AG04450 (cell line): ENCODE measurements at regions not wholly inside any gene's neighbourhood (a gene's known extent, or its start where the extent isn't known, plus 50 kb on each side); places are given as distances from the start of the nearest gene placed in this dataset.

ENCODE experiments used
- CTCF ChIA-PET: fragments of 300-600, 350-600 bp; formaldehyde crosslinking; extraction: SDS; loops from one replicate; lab custom pipeline; 2022; ENCODE audit warnings: antibody characterized with exemption, inconsistent platforms; lab: Charles Lee
- POLR2A ChIA-PET: fragments of 350-600 bp; formaldehyde crosslinking; extraction: SDS; loops from one replicate; lab custom pipeline; 2021; ENCODE audit warnings: antibody characterized with exemption, inconsistent platforms; lab: Yijun Ruan, JAX
- DNase-seq: peaks from one replicate; pipeline ENCODE4 v3.0.0-alpha.2; 2011; ENCODE audit warnings: low read depth, low spot score
- H3K27ac ChIP-seq: one replicate; pipeline ENCODE4 v1.5.1; 2012; ENCODE audit warnings: low read depth, low read length, control low read depth
- H3K27me3 ChIP-seq: one replicate; pipeline ENCODE4 v1.6.0; 2012; ENCODE audit warnings: low read length; ENCODE audit not compliant: control insufficient read depth, insufficient read depth
- H3K4me3 ChIP-seq: 2 replicates; pipeline ENCODE4 v1.5.1; 2011; ENCODE audit warnings: mild to moderate bottlenecking, low read depth, low read length, control low read depth
- H3K9me3 ChIP-seq: 2 replicates; pipeline ENCODE4 v1.5.1; 2012; ENCODE audit warnings: low read length; ENCODE audit not compliant: control insufficient read depth, insufficient read depth
- TF ChIP-seq, protein P1 (sequence below): IDR thresholded peaks from 2 replicates; pipeline ENCODE4 v1.5.1; 2011; ENCODE audit warnings: low read depth, low read length, control low read depth, inconsistent platforms

DNA sequence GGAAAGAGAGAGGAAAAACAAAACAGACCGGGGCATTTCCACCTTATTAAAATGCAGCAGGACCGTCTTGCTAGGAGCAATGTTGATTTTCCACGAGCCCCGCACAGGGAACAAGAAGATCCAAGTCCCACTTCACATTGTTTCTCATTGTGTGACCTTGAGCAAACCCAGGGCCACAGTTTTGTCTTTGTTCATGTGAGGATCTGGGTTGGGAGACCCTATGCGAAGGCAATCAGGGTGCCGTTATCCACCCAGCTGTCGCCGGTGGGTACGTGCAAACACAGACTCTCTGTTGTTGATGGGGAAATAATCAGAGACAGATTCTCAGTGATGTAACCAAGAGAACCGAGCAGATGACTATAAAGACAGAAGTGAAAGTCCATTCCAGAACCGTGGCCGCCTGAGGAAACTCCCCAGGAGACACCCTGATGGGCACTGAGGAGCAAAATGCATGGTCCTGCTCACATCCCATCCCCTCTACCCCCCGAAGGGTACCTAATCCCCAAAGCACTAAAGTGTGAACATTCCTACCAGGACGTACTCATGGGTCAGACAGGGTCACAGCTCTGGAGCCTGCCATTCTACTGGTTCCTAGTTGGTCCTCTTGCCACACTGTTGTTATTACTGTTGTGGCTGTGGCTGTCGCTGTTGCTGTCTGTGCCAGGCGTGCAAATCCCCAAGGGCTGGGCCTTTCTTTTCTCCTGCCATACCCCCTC is 102.7 kb upstream of the RBPJ start:
- Histone ChIP-seq H3K9me3 (peaks cover 9% of the 10 kb centered on the region; the same call in 1 of the 2 replicates), H3K27me3 (no peaks in the 10 kb centered on the region), H3K4me3 (no peak overlapping the region), H3K27ac (no peak overlapping the region)
- POLR2A ChIA-PET: no interaction called here
- no peak for DNase-seq
- CTCF ChIA-PET: no interaction called here
- TF ChIP-seq, protein P1, sequence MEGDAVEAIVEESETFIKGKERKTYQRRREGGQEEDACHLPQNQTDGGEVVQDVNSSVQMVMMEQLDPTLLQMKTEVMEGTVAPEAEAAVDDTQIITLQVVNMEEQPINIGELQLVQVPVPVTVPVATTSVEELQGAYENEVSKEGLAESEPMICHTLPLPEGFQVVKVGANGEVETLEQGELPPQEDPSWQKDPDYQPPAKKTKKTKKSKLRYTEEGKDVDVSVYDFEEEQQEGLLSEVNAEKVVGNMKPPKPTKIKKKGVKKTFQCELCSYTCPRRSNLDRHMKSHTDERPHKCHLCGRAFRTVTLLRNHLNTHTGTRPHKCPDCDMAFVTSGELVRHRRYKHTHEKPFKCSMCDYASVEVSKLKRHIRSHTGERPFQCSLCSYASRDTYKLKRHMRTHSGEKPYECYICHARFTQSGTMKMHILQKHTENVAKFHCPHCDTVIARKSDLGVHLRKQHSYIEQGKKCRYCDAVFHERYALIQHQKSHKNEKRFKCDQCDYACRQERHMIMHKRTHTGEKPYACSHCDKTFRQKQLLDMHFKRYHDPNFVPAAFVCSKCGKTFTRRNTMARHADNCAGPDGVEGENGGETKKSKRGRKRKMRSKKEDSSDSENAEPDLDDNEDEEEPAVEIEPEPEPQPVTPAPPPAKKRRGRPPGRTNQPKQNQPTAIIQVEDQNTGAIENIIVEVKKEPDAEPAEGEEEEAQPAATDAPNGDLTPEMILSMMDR: no peak

DNA sequence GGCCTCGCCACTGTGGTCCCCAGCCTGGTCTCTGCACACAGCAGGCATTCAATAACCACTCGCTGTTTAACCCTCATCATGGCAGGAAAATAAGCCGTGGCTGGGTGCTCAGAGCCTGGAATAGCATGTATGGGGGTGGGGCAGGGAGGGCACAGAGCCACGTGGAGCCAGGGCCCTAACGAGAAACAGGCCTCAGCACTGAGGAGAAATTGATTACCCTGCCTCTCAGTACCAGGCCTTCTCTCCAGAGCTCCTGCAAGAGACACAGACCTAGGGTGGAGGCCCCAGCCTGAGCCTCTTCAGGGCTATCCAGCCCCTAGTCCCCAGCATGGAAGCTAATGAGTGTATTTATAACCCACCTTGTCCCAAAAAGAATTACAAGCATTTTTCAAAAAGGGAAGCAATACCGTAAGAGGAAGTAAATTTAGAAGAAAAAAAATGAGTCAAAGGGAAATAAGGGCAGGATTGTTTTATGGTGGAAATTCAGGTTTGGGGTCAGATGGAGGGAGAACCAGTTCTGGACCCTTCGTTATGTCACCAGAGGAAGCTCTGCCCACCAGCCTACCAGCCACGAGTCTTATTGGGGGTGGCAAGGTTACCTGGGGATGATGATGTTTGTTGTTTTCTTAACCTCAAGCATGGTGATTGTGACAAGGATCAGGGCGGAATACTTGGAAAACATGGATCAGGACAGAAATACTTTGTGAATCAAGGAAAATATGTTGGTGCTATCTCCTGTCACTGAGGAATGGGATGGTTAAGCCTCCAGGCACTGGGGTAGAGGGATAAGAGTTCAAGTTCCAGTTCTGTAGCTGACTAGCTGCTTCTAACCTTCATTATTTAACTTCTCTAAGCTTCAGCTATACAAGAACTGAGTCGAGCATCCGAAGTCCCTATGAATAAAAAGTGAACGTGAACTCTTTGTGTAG is 101.9 kb upstream of the RBPJ start:
- no peak overlapping the region for H3K27ac ChIP-seq
- TF ChIP-seq, protein P1: no peak
- ChIA-PET POLR2A (no interaction called here), CTCF (no interaction called here)
- no peak overlapping the region for H3K4me3 ChIP-seq
- peaks cover 9% of the 10 kb centered on the region; the same call in 1 of the 2 replicates for H3K9me3 ChIP-seq
- H3K27me3 ChIP-seq: no peaks in the 10 kb centered on the region
- DNase-seq: no peak

DNA sequence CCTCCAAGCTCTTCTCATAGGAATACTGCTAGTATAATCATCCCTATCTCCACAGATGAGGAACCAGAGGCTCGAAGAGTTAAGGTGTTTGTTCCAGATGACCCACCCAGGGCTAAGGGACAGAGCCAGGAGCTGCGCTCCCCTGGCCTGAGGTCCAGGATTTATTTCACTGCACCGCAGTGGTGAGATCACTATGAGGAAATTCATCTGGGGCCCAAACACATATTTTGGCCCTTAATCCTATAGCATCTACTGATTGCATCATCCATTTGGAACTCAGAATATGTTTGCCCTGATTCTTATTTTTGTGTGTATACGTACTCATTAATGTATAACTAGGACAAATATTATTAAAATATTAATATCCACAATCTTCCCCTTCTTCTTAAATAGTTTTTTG is 100.1 kb upstream of the RBPJ start:
- CTCF ChIA-PET: interaction anchor here (0.6 kb wide), 1 partner anchor 110 kb away, joined by 3 read pairs; no protein-coding TSS in a partner anchor
- POLR2A ChIA-PET: interaction anchor here (0.6 kb wide), 2 partner anchors 35 to 65 kb away, joined by 7 read pairs; no protein-coding TSS in a partner anchor
- Histone ChIP-seq H3K4me3 (no peak overlapping the region), H3K27me3 (no peaks in the 10 kb centered on the region), H3K27ac (peak overlapping the region; percentile 3), H3K9me3 (peaks cover 9% of the 10 kb centered on the region; the same call in 1 of the 2 replicates)
- TF ChIP-seq, protein P1: no peak
- peak; percentile 39 for DNase-seq

DNA sequence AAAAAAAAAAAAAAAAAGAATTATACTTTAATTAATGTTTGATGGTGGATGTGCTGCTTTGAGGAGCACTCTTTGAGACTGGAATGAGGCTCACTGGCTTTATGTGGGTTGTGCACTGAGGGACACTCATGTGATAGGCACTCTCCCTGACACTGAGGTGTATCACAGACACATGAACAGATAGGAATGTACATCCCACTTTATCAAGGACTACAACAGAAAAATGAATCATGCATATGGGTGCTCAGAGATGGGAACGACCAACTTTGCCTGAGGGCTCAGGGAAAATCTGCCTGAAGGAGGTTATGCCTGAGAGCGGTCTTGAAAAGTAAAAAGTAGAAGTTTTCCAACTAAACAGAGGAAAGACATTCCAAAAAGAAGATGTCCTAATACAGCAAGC is 97.7 kb upstream of the RBPJ start:
- H3K27ac ChIP-seq: no peak overlapping the region
- no peak for DNase-seq
- H3K4me3 ChIP-seq: no peak overlapping the region
- ChIA-PET CTCF (no interaction called here), POLR2A (no interaction called here)
- TF ChIP-seq, protein P1: no peak
- peaks cover 9% of the 10 kb centered on the region; the same call in 1 of the 2 replicates for H3K9me3 ChIP-seq
- no peaks in the 10 kb centered on the region for H3K27me3 ChIP-seq
